ENCODE measurements at regions not wholly inside any gene's neighbourhood (a gene's known extent, or its start where the extent isn't known, plus 50 kb on each side); places are given as distances from the start of the nearest gene placed in this dataset.

- TF ChIP-seq ATF3 (IDR thresholded peaks at IDR 0.05): no peak
- TF ChIP-seq YY1 (IDR thresholded peaks at IDR 0.05): no peak
- TF ChIP-seq, protein P1, sequence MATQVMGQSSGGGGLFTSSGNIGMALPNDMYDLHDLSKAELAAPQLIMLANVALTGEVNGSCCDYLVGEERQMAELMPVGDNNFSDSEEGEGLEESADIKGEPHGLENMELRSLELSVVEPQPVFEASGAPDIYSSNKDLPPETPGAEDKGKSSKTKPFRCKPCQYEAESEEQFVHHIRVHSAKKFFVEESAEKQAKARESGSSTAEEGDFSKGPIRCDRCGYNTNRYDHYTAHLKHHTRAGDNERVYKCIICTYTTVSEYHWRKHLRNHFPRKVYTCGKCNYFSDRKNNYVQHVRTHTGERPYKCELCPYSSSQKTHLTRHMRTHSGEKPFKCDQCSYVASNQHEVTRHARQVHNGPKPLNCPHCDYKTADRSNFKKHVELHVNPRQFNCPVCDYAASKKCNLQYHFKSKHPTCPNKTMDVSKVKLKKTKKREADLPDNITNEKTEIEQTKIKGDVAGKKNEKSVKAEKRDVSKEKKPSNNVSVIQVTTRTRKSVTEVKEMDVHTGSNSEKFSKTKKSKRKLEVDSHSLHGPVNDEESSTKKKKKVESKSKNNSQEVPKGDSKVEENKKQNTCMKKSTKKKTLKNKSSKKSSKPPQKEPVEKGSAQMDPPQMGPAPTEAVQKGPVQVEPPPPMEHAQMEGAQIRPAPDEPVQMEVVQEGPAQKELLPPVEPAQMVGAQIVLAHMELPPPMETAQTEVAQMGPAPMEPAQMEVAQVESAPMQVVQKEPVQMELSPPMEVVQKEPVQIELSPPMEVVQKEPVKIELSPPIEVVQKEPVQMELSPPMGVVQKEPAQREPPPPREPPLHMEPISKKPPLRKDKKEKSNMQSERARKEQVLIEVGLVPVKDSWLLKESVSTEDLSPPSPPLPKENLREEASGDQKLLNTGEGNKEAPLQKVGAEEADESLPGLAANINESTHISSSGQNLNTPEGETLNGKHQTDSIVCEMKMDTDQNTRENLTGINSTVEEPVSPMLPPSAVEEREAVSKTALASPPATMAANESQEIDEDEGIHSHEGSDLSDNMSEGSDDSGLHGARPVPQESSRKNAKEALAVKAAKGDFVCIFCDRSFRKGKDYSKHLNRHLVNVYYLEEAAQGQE (IDR thresholded peaks at IDR 0.05): no peak
- TF ChIP-seq TAF1 (conservative IDR thresholded peaks at IDR 0.05): no peak
- TF ChIP-seq SP1 (IDR thresholded peaks at IDR 0.05): no peak
- TF ChIP-seq, protein P2, sequence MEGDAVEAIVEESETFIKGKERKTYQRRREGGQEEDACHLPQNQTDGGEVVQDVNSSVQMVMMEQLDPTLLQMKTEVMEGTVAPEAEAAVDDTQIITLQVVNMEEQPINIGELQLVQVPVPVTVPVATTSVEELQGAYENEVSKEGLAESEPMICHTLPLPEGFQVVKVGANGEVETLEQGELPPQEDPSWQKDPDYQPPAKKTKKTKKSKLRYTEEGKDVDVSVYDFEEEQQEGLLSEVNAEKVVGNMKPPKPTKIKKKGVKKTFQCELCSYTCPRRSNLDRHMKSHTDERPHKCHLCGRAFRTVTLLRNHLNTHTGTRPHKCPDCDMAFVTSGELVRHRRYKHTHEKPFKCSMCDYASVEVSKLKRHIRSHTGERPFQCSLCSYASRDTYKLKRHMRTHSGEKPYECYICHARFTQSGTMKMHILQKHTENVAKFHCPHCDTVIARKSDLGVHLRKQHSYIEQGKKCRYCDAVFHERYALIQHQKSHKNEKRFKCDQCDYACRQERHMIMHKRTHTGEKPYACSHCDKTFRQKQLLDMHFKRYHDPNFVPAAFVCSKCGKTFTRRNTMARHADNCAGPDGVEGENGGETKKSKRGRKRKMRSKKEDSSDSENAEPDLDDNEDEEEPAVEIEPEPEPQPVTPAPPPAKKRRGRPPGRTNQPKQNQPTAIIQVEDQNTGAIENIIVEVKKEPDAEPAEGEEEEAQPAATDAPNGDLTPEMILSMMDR (IDR thresholded peaks at IDR 0.05; ENCODE audit: low read depth, low read length, missing input control): no peak
- TF ChIP-seq MAX (IDR thresholded peaks at IDR 0.05): no peak
Measured at GRCh38 chr4:144799486-144799885, 153.5 kb downstream of the HHIP start.

Measured in liver (tissue), 3 donors.